GM12865 (cell line): ENCODE measurements at regions not wholly inside any gene's neighbourhood (a gene's known extent, or its start where the extent isn't known, plus 50 kb on each side); places are given as distances from the start of the nearest gene placed in this dataset.

Experiments
- DNase-seq: peaks from one replicate; pipeline ENCODE4 v3.0.0; 2010; ENCODE audit warnings: low read depth
- H3K4me3 ChIP-seq: 2 replicates; pipeline ENCODE4 v1.5.1; 2011; ENCODE audit warnings: mild to moderate bottlenecking, low read depth, low read length, control low read depth
- CTCF ChIP-seq: IDR thresholded peaks from 2 replicates; pipeline ENCODE4 v1.5.1; 2011; ENCODE audit warnings: low read length, control low read depth, low read depth, inconsistent platforms; ENCODE audit not compliant: insufficient read depth; ENCODE audit errors: missing control alignments

- no peak for DNase-seq
- no peak for TF ChIP-seq CTCF
Measured at GRCh38 chr16:64061621-64062020, 1060.2 kb downstream of the CDH11 start.

GRCh38 chr16:64060631-64061030 lies 1061.2 kb downstream of the CDH11 start:
- no peak for TF ChIP-seq CTCF
- no peak overlapping the region for H3K4me3 ChIP-seq
- DNase-seq, result no peak

More at GRCh38 chr16:64061621-64062020, 1060.2 kb downstream of the CDH11 start:
- H3K4me3 ChIP-seq, result no peak overlapping the region

GRCh38 chr16:64058685-64059084 lies 1063.2 kb downstream of the CDH11 start:
- TF ChIP-seq CTCF, result no peak
- H3K4me3 ChIP-seq, result no peak overlapping the region
- no peak for DNase-seq

GRCh38 chr16:64051824-64052223 lies 1070.0 kb downstream of the CDH11 start:
- DNase-seq, result no peak
- no peak overlapping the region for H3K4me3 ChIP-seq
- TF ChIP-seq CTCF, result no peak

- no peak for DNase-seq
Measured at GRCh38 chr16:64047878-64048277, 1074.0 kb downstream of the CDH11 start.

GRCh38 chr16:64047207-64047606 lies 1074.7 kb downstream of the CDH11 start:
- DNase-seq, result no peak
- H3K4me3 ChIP-seq, result no peak overlapping the region
- TF ChIP-seq CTCF, result no peak

More at GRCh38 chr16:64047878-64048277, 1074.0 kb downstream of the CDH11 start:
- no peak overlapping the region for H3K4me3 ChIP-seq
- TF ChIP-seq CTCF, result no peak

GRCh38 chr16:64035337-64035736 lies 1086.5 kb downstream of the CDH11 start:
- DNase-seq, result no peak
- TF ChIP-seq CTCF, result no peak
- no peak overlapping the region for H3K4me3 ChIP-seq
